Astrocyte (in vitro differentiated cells and primary cell): ENCODE measurements at regions not wholly inside any gene's neighbourhood (a gene's known extent, or its start where the extent isn't known, plus 50 kb on each side); places are given as distances from the start of the nearest gene placed in this dataset.

Experiments
- CTCF ChIP-seq: IDR thresholded peaks from 2 replicates; pipeline ENCODE4 v1.5.1; 2011; ENCODE audit warnings: low read depth, mild to moderate bottlenecking, inconsistent platforms, low read length, moderate library complexity; ENCODE audit not compliant: insufficient read depth
- EZH2 ChIP-seq: IDR thresholded peaks from 2 replicates; pipeline ENCODE4 v1.6.1; 2012; ENCODE audit warnings: mild to moderate bottlenecking, low read length, inconsistent platforms; ENCODE audit not compliant: insufficient read depth

GRCh38 chr1:62995173-62995572, 211.2 kb downstream of the ATG4C start:
- TF ChIP-seq CTCF (no peak), EZH2 (no peak)
